ENCODE measurements at regions not wholly inside any gene's neighbourhood (a gene's known extent, or its start where the extent isn't known, plus 50 kb on each side); places are given as distances from the start of the nearest gene placed in this dataset.

- Mint-ChIP-seq H3K27ac (no peak overlapping the region), H3K4me1 (no peaks in the 10 kb centered on the region), H3K9me3 (peaks cover 6% of the 10 kb centered on the region; the same call in 1 of the 3 replicates), H3K36me3 (ENCODE audit: low read depth) (no peaks in the 10 kb centered on the region), H3K4me3 (no peak overlapping the region), H3K27me3 (ENCODE audit: insufficient read depth, low read depth, poor library complexity) (no peaks in the 10 kb centered on the region)
- Histone ChIP-seq H2AFZ (no peak overlapping the region), H3K27me3 (ENCODE audit: insufficient read depth) (no peaks in the 10 kb centered on the region), H3K27ac (ENCODE audit: low read depth) (no peak overlapping the region), H4K20me1 (replicated peaks; ENCODE audit: insufficient read depth) (no peaks in the 10 kb centered on the region), H3K4me2 (no peak overlapping the region), H3K4me3 (no peak overlapping the region), H3K9me2 (ENCODE audit: insufficient read depth) (peaks cover 6% of the 10 kb centered on the region; the same call in 1 of the 2 replicates), H3F3A (replicated peaks; ENCODE audit: low read depth) (no peaks in the 10 kb centered on the region), H3K79me2 (replicated peaks; ENCODE audit: insufficient read depth) (no peaks in the 10 kb centered on the region), H3K36me3 (ENCODE audit: insufficient read depth) (no peaks in the 10 kb centered on the region), H3K4me1 (ENCODE audit: insufficient read depth) (no peaks in the 10 kb centered on the region)
- TF ChIP-seq ZNF114 (CRISPR knock-in tag; IDR thresholded peaks at IDR 0.05) (no peak), ETS1 (IDR thresholded peaks at IDR 0.05) (no peak), EZH2phosphoT487 (IDR thresholded peaks at IDR 0.05; ENCODE audit: unreplicated experiment) (no peak), JUNB (IDR thresholded peaks at IDR 0.05; ENCODE audit: unreplicated experiment) (no peak), EZH2 (IDR thresholded peaks at IDR 0.05; ENCODE audit: low read depth, unreplicated experiment) (no peak), NANOG (IDR thresholded peaks at IDR 0.05; ENCODE audit: borderline replicate concordance) (no peak)
- DNase-seq (ENCODE audit: low spot score) (no peak), ATAC-seq (no peak)
Measured at GRCh38 chr21:15281714-15282113, 216.9 kb upstream of the NRIP1 start.

GRCh38 chr21:15282665-15283064, 217.9 kb upstream of the NRIP1 start:
- ATAC-seq = no peak
- no peak overlapping the region for H3K4me3 ChIP-seq

More at GRCh38 chr21:15282665-15283064, 217.9 kb upstream of the NRIP1 start:
- no peaks in the 10 kb centered on the region for H3F3A ChIP-seq (replicated peaks; ENCODE audit: low read depth)
- no peaks in the 10 kb centered on the region for H3K27me3 ChIP-seq (ENCODE audit: insufficient read depth)
- no peak for TF ChIP-seq CREB1 (CRISPR knock-in tag; IDR thresholded peaks at IDR 0.05; ENCODE audit: low read depth)
- no peak for TF ChIP-seq EZH2 (IDR thresholded peaks at IDR 0.05; ENCODE audit: low read depth, unreplicated experiment)
- TF ChIP-seq REST (IDR thresholded peaks at IDR 0.05; ENCODE audit: unreplicated experiment) = no peak
- no peak for TF ChIP-seq NANOG (IDR thresholded peaks at IDR 0.05; ENCODE audit: borderline replicate concordance)
- TF ChIP-seq ZNF114 (CRISPR knock-in tag; IDR thresholded peaks at IDR 0.05) = no peak
- TF ChIP-seq ETS1 (IDR thresholded peaks at IDR 0.05) = no peak
- no peak for TF ChIP-seq ZNF462 (CRISPR knock-in tag; IDR thresholded peaks at IDR 0.05)
- H3K36me3 ChIP-seq (ENCODE audit: insufficient read depth) = no peaks in the 10 kb centered on the region
- Mint-ChIP-seq H3K27ac (no peak overlapping the region), H3K9me3 (peaks cover 6% of the 10 kb centered on the region; the same call in 1 of the 3 replicates), H3K27me3 (ENCODE audit: insufficient read depth, low read depth, poor library complexity) (no peaks in the 10 kb centered on the region), H3K36me3 (ENCODE audit: low read depth) (no peaks in the 10 kb centered on the region), H3K4me1 (no peaks in the 10 kb centered on the region), H3K4me3 (no peak overlapping the region)
- no peak overlapping the region for H3K4me2 ChIP-seq
- H3K79me2 ChIP-seq (replicated peaks; ENCODE audit: insufficient read depth) = no peaks in the 10 kb centered on the region
- no peak overlapping the region for H2AFZ ChIP-seq
- H3K27ac ChIP-seq (ENCODE audit: low read depth) = no peak overlapping the region
- H4K20me1 ChIP-seq (replicated peaks; ENCODE audit: insufficient read depth) = no peaks in the 10 kb centered on the region
- H3K9me2 ChIP-seq (ENCODE audit: insufficient read depth) = peaks cover 6% of the 10 kb centered on the region; the same call in 1 of the 2 replicates
- no peak for DNase-seq (ENCODE audit: low spot score)
- H3K4me1 ChIP-seq (ENCODE audit: insufficient read depth) = no peaks in the 10 kb centered on the region

Data from GM23338 (cell line).